ENCODE measurements at regions not wholly inside any gene's neighbourhood (a gene's known extent, or its start where the extent isn't known, plus 50 kb on each side); places are given as distances from the start of the nearest gene placed in this dataset.

DNA sequence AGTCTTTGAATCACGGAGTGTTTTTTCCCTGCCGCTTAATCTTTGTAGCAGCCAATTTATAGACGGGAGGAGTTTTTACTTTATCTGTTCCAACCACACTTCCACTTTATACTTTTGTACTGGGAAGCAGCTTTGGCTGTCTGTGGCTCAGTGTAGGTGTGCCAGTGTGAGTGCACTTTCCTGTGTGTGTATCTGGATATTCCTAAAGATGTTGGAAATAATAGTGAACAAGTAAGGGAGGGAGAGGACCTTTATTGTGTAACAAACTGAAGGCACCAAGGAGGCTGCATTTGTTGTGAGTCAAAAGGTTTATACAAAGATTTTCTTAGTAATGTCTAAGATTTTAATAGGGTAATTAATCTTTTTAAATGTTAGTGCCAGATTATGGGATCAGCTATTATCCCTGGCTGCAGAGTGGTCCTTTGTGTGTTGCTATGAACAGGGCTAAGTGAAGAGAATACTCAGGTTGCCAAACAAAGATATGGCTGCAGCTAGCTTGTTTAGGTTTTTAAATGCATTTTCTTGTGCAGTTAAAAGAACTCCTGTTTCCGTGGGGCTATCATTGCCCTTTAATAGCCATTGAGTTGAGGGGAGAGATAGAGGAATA, 226.3 kb downstream of the RNF144B start:
- TF ChIP-seq TAF1 (IDR thresholded peaks at IDR 0.05; ENCODE audit: low read depth): no peak
- no peak for TF ChIP-seq EGR1 (IDR thresholded peaks at IDR 0.05)
- no peak for TF ChIP-seq TEAD4 (IDR thresholded peaks at IDR 0.05)
- TF ChIP-seq ZBTB7A (IDR thresholded peaks at IDR 0.05; ENCODE audit: low read depth): no peak
- TF ChIP-seq, protein P1, sequence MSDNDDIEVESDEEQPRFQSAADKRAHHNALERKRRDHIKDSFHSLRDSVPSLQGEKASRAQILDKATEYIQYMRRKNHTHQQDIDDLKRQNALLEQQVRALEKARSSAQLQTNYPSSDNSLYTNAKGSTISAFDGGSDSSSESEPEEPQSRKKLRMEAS (IDR thresholded peaks at IDR 0.05): no peak
- TF ChIP-seq, protein P2, sequence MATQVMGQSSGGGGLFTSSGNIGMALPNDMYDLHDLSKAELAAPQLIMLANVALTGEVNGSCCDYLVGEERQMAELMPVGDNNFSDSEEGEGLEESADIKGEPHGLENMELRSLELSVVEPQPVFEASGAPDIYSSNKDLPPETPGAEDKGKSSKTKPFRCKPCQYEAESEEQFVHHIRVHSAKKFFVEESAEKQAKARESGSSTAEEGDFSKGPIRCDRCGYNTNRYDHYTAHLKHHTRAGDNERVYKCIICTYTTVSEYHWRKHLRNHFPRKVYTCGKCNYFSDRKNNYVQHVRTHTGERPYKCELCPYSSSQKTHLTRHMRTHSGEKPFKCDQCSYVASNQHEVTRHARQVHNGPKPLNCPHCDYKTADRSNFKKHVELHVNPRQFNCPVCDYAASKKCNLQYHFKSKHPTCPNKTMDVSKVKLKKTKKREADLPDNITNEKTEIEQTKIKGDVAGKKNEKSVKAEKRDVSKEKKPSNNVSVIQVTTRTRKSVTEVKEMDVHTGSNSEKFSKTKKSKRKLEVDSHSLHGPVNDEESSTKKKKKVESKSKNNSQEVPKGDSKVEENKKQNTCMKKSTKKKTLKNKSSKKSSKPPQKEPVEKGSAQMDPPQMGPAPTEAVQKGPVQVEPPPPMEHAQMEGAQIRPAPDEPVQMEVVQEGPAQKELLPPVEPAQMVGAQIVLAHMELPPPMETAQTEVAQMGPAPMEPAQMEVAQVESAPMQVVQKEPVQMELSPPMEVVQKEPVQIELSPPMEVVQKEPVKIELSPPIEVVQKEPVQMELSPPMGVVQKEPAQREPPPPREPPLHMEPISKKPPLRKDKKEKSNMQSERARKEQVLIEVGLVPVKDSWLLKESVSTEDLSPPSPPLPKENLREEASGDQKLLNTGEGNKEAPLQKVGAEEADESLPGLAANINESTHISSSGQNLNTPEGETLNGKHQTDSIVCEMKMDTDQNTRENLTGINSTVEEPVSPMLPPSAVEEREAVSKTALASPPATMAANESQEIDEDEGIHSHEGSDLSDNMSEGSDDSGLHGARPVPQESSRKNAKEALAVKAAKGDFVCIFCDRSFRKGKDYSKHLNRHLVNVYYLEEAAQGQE (IDR thresholded peaks at IDR 0.05; ENCODE audit: low read depth): no peak
- no peak for TF ChIP-seq CREB1 (IDR thresholded peaks at IDR 0.05; ENCODE audit: low read depth)
- TF ChIP-seq CEBPB (IDR thresholded peaks at IDR 0.05): no peak
- TF ChIP-seq TCF12 (IDR thresholded peaks at IDR 0.05; ENCODE audit: low read depth): no peak

GRCh38 chr6:18629571-18629970, 242.4 kb downstream of the RNF144B start:
- no peak for TF ChIP-seq EGR1 (IDR thresholded peaks at IDR 0.05)
- TF ChIP-seq, protein P2 (IDR thresholded peaks at IDR 0.05; ENCODE audit: low read depth): no peak
- no peak for TF ChIP-seq ZBTB7A (IDR thresholded peaks at IDR 0.05; ENCODE audit: low read depth)
- TF ChIP-seq EP300 (IDR thresholded peaks at IDR 0.05; ENCODE audit: borderline replicate concordance): no peak
- TF ChIP-seq, protein P1 (IDR thresholded peaks at IDR 0.05): no peak

DNA sequence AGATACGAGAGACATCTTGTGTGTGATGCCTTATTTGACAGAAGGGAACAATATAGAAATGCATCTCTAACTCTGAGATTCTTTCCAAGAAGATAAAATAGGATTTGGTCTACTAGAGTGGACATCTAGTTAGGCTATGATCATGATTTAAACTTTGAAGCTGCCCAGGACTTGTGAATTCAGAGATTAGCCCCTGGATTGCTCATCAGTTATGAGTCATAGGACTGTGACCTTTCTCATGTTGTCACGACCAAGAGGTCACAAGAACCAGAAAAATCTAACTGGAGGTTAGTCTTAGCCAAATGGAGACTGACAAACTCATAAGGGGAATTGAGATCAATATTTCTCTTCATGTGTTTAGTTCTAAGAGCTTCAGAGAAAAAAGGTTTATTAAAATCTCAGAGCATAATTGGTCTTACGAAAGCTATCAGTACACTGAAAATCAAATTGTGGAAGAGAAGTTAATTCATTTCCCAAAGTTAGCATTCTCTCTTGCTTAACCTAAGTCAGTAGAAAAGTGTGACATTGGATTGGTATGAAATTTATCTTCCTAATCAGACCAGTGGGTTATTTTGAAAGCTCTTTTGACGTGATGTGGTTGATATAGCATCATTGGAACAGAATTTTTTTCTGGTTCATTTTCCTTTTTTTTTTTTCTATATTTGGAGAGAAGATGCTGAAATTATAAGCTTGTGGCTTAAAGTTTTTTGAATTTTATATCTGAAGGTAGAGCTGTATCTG, 245.7 kb downstream of the RNF144B start:
- no peak for TF ChIP-seq EP300 (IDR thresholded peaks at IDR 0.05; ENCODE audit: borderline replicate concordance)
- TF ChIP-seq TAF1 (IDR thresholded peaks at IDR 0.05; ENCODE audit: low read depth): no peak
- no peak for TF ChIP-seq ZBTB7A (IDR thresholded peaks at IDR 0.05; ENCODE audit: low read depth)
- TF ChIP-seq CREB1 (IDR thresholded peaks at IDR 0.05; ENCODE audit: low read depth): no peak
- TF ChIP-seq, protein P3, sequence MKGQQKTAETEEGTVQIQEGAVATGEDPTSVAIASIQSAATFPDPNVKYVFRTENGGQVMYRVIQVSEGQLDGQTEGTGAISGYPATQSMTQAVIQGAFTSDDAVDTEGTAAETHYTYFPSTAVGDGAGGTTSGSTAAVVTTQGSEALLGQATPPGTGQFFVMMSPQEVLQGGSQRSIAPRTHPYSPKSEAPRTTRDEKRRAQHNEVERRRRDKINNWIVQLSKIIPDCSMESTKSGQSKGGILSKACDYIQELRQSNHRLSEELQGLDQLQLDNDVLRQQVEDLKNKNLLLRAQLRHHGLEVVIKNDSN (IDR thresholded peaks at IDR 0.05): no peak
- TF ChIP-seq, protein P2 (IDR thresholded peaks at IDR 0.05; ENCODE audit: low read depth): no peak
- no peak for TF ChIP-seq YY1 (IDR thresholded peaks at IDR 0.05; ENCODE audit: low read depth)
- TF ChIP-seq FOXM1 (IDR thresholded peaks at IDR 0.05; ENCODE audit: borderline replicate concordance, low read depth): no peak
- no peak for TF ChIP-seq RAD21 (IDR thresholded peaks at IDR 0.05; ENCODE audit: low read depth)
- no peak for TF ChIP-seq CEBPB (IDR thresholded peaks at IDR 0.05)

- TF ChIP-seq RAD21 (IDR thresholded peaks at IDR 0.05; ENCODE audit: low read depth) (no peak), EP300 (IDR thresholded peaks at IDR 0.05; ENCODE audit: borderline replicate concordance) (no peak), CREB1 (IDR thresholded peaks at IDR 0.05; ENCODE audit: low read depth) (no peak)
- TF ChIP-seq, protein P1 (IDR thresholded peaks at IDR 0.05): no peak
These were observed 247.8 kb downstream of the RNF144B start for GRCh38 chr6:18634912-18635311.

DNA sequence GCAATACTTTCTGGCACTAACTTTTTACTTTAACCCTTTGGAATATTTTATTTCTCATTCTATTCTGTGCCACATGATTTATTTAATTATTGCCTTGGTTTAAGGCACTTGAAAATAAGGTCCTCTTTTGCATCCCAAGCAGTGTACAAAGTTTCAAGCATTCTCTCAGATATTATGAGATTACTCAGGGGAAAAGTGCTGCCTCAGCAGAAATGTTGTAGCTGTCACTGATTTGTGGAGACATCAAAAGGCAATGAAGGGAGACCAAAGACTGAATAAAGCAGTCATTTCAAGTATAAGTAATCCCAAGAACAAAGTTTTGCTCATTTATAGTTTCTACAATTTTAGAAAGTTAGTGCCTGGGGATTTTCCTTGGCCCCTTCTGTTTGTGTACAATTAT, 253.0 kb downstream of the RNF144B start:
- no peak for TF ChIP-seq TEAD4 (IDR thresholded peaks at IDR 0.05)
- no peak for TF ChIP-seq EP300 (IDR thresholded peaks at IDR 0.05; ENCODE audit: borderline replicate concordance)
- TF ChIP-seq FOXM1 (IDR thresholded peaks at IDR 0.05; ENCODE audit: borderline replicate concordance, low read depth): no peak
- TF ChIP-seq CEBPB (IDR thresholded peaks at IDR 0.05): no peak
- TF ChIP-seq, protein P3 (IDR thresholded peaks at IDR 0.05): no peak
- TF ChIP-seq, protein P2 (IDR thresholded peaks at IDR 0.05; ENCODE audit: low read depth): no peak
- no peak for TF ChIP-seq EGR1 (IDR thresholded peaks at IDR 0.05)
- TF ChIP-seq TCF12 (IDR thresholded peaks at IDR 0.05; ENCODE audit: low read depth): no peak
- no peak for TF ChIP-seq TAF1 (IDR thresholded peaks at IDR 0.05; ENCODE audit: low read depth)
- no peak for TF ChIP-seq YY1 (IDR thresholded peaks at IDR 0.05; ENCODE audit: low read depth)
- no peak for TF ChIP-seq ZBTB7A (IDR thresholded peaks at IDR 0.05; ENCODE audit: low read depth)
- TF ChIP-seq, protein P1 (IDR thresholded peaks at IDR 0.05): no peak
- no peak for TF ChIP-seq RAD21 (IDR thresholded peaks at IDR 0.05; ENCODE audit: low read depth)
